Subcutaneous abdominal adipose tissue (tissue), 5 donors: ENCODE measurements at regions not wholly inside any gene's neighbourhood (a gene's known extent, or its start where the extent isn't known, plus 50 kb on each side); places are given as distances from the start of the nearest gene placed in this dataset.

Experiments
- H3K27ac ChIP-seq: one replicate; pipeline ENCODE4 v1.7.0; 2013; ENCODE audit warnings: low read depth, mild to moderate bottlenecking, inconsistent platforms, low read length, moderate library complexity
- H3K27me3 ChIP-seq, 5 donors: one replicate each; pipeline ENCODE4 v1.7.0; 2013; ENCODE audit warnings: low read length in 5 of 5, inconsistent platforms in 1 of 5; ENCODE audit not compliant: control insufficient read depth in 5 of 5, insufficient read depth in 4 of 5
- H3K36me3 ChIP-seq, 5 donors: one replicate each; pipeline ENCODE4 v1.7.0; 2013; ENCODE audit warnings: low read length in 5 of 5; ENCODE audit not compliant: control insufficient read depth in 5 of 5, insufficient read depth in 5 of 5
- H3K4me1 ChIP-seq, 5 donors: one replicate each; pipeline ENCODE4 v1.7.0; 2013; ENCODE audit warnings: low read length in 5 of 5, mild to moderate bottlenecking in 3 of 5, moderate library complexity in 1 of 5; ENCODE audit not compliant: control insufficient read depth in 5 of 5, insufficient read depth in 5 of 5
- H3K4me3 ChIP-seq, 5 donors: one replicate each; pipeline ENCODE4 v1.7.0; 2013; ENCODE audit warnings: low read length in 5 of 5, low read depth in 1 of 5
- H3K9ac ChIP-seq, 5 donors: one replicate each; pipeline ENCODE4 v1.7.0; 2013; ENCODE audit warnings: low read length in 5 of 5, mild to moderate bottlenecking in 4 of 5, moderate library complexity in 3 of 5
- H3K9me3 ChIP-seq, 5 donors: one replicate each; pipeline ENCODE4 v1.7.0; 2013; ENCODE audit warnings: low read length in 5 of 5; ENCODE audit not compliant: control insufficient read depth in 5 of 5
- donor health status: healthy.
- donor health status: healthy.
- donor health status: healthy.
- donor health status: healthy.
- donor health status: healthy.

GRCh38 chr5:114839360-114839759 is 330.3 kb downstream of the TRIM36 start:
- Histone ChIP-seq H3K36me3 (no peaks in the 10 kb centered on the region), H3K4me3 (no peak overlapping the region), H3K9me3 (peaks cover 0 to 6% (median under 1%) of the 10 kb centered on the region in 5 donors), H3K4me1 (no peaks in the 10 kb centered on the region), H3K27me3 (no peaks in the 10 kb centered on the region), H3K27ac (no peak overlapping the region), H3K9ac (no peak overlapping the region)

- Histone ChIP-seq H3K4me3 (no peak overlapping the region), H3K9me3 (peaks cover 0 to 4% (median 0%) of the 10 kb centered on the region in 5 donors)
Observed at GRCh38 chr5:114838937-114839336, 330.8 kb downstream of the TRIM36 start.

GRCh38 chr5:114830114-114830513 is 339.6 kb downstream of the TRIM36 start:
- Histone ChIP-seq H3K4me1 (no peaks in the 10 kb centered on the region), H3K27ac (no peak overlapping the region), H3K4me3 (no peak overlapping the region), H3K27me3 (peaks cover 0 to 2% (median 0%) of the 10 kb centered on the region in 5 donors), H3K9ac (no peak overlapping the region), H3K36me3 (no peaks in the 10 kb centered on the region), H3K9me3 (peaks cover 0 to 13% (median 2%) of the 10 kb centered on the region in 5 donors)

More at GRCh38 chr5:114838937-114839336, 330.8 kb downstream of the TRIM36 start:
- Histone ChIP-seq H3K27ac (no peak overlapping the region), H3K27me3 (no peaks in the 10 kb centered on the region), H3K36me3 (no peaks in the 10 kb centered on the region), H3K4me1 (no peaks in the 10 kb centered on the region), H3K9ac (no peak overlapping the region)

GRCh38 chr5:114822863-114823262 is 346.8 kb downstream of the TRIM36 start:
- no peaks in the 10 kb centered on the region for H3K36me3 ChIP-seq
- H3K4me3 ChIP-seq = no peak overlapping the region
- H3K27me3 ChIP-seq = no peaks in the 10 kb centered on the region
- peaks cover 0 to 10% (median 3%) of the 10 kb centered on the region in 5 donors for H3K9me3 ChIP-seq
- no peaks in the 10 kb centered on the region for H3K4me1 ChIP-seq
- no peak overlapping the region for H3K27ac ChIP-seq
- no peak overlapping the region for H3K9ac ChIP-seq

- Histone ChIP-seq H3K9ac (no peak overlapping the region), H3K36me3 (no peaks in the 10 kb centered on the region), H3K27ac (no peak overlapping the region), H3K27me3 (no peaks in the 10 kb centered on the region), H3K4me1 (no peaks in the 10 kb centered on the region), H3K4me3 (no peak overlapping the region), H3K9me3 (peaks cover 0 to 10% (median 3%) of the 10 kb centered on the region in 5 donors)
Observed at GRCh38 chr5:114822436-114822835, 347.3 kb downstream of the TRIM36 start.

GRCh38 chr5:114790403-114790792 is 379.3 kb downstream of the TRIM36 start:
- Histone ChIP-seq H3K36me3 (no peaks in the 10 kb centered on the region), H3K4me1 (peaks cover 0 to 7% (median 3%) of the 10 kb centered on the region in 5 donors), H3K9me3 (no peaks in the 10 kb centered on the region), H3K27ac (no peak overlapping the region), H3K27me3 (no peaks in the 10 kb centered on the region), H3K9ac (no peak overlapping the region), H3K4me3 (no peak overlapping the region)

GRCh38 chr5:114789773-114790402 is 379.8 kb downstream of the TRIM36 start:
- Histone ChIP-seq H3K4me1 (peaks cover 0 to 9% (median 3%) of the 10 kb centered on the region in 5 donors), H3K9ac (no peak overlapping the region), H3K4me3 (no peak overlapping the region), H3K9me3 (no peaks in the 10 kb centered on the region), H3K27me3 (no peaks in the 10 kb centered on the region), H3K36me3 (no peaks in the 10 kb centered on the region), H3K27ac (no peak overlapping the region)

GRCh38 chr5:114782869-114783268 is 386.8 kb downstream of the TRIM36 start:
- Histone ChIP-seq H3K9me3 (no peaks in the 10 kb centered on the region), H3K27ac (no peak overlapping the region), H3K4me3 (no peak overlapping the region), H3K36me3 (no peaks in the 10 kb centered on the region), H3K9ac (no peak overlapping the region), H3K27me3 (no peaks in the 10 kb centered on the region), H3K4me1 (peaks cover 0 to 22% (median 11%) of the 10 kb centered on the region in 5 donors)

GRCh38 chr5:114782177-114782576 is 387.5 kb downstream of the TRIM36 start:
- Histone ChIP-seq H3K9me3 (no peaks in the 10 kb centered on the region), H3K27me3 (no peaks in the 10 kb centered on the region), H3K27ac (no peak overlapping the region), H3K4me3 (no peak overlapping the region), H3K36me3 (no peaks in the 10 kb centered on the region), H3K4me1 (peaks cover 0 to 28% (median 17%) of the 10 kb centered on the region in 5 donors), H3K9ac (no peak overlapping the region)

- H3K27me3 ChIP-seq = no peaks in the 10 kb centered on the region
- H3K4me1 ChIP-seq = peaks cover 0 to 32% (median 17%) of the 10 kb centered on the region in 5 donors
- no peaks in the 10 kb centered on the region for H3K9me3 ChIP-seq
- no peaks in the 10 kb centered on the region for H3K36me3 ChIP-seq
- no peak overlapping the region for H3K27ac ChIP-seq
- H3K4me3 ChIP-seq = no peak overlapping the region
- H3K9ac ChIP-seq = no peak overlapping the region
Observed at GRCh38 chr5:114780290-114780689, 389.4 kb downstream of the TRIM36 start.
